ENCODE measurements at regions not wholly inside any gene's neighbourhood (a gene's known extent, or its start where the extent isn't known, plus 50 kb on each side); places are given as distances from the start of the nearest gene placed in this dataset.

- DNase-seq (ENCODE audit: low read depth): no peak
These were observed 201.1 kb upstream of the ADAMTS9 start for GRCh38 chr3:64888840-64889392.

GRCh38 chr3:64888165-64888564 lies 200.4 kb upstream of the ADAMTS9 start:
- no peak for DNase-seq (ENCODE audit: low read depth)

- DNase-seq (ENCODE audit: low read depth): no peak
These were observed 197.3 kb upstream of the ADAMTS9 start for GRCh38 chr3:64885055-64885454.

GRCh38 chr3:64884536-64884935 lies 196.7 kb upstream of the ADAMTS9 start:
- no peak for DNase-seq (ENCODE audit: low read depth)

GRCh38 chr3:64880916-64881315 lies 193.1 kb upstream of the ADAMTS9 start:
- peak; percentile 3 for DNase-seq (ENCODE audit: low read depth)

- DNase-seq (ENCODE audit: low read depth): peak; percentile 6
These were observed 190.6 kb upstream of the ADAMTS9 start for GRCh38 chr3:64878362-64878761.

- peak; percentile 13 for DNase-seq (ENCODE audit: low read depth)
These were observed 185.6 kb upstream of the ADAMTS9 start for GRCh38 chr3:64873400-64873799.

GRCh38 chr3:64872345-64872744 lies 184.5 kb upstream of the ADAMTS9 start:
- DNase-seq (ENCODE audit: low read depth): no peak

GRCh38 chr3:64871834-64872249 lies 184.0 kb upstream of the ADAMTS9 start:
- DNase-seq (ENCODE audit: low read depth): no peak

GRCh38 chr3:64870876-64871646 lies 183.3 kb upstream of the ADAMTS9 start:
- no peak for DNase-seq (ENCODE audit: low read depth)

GRCh38 chr3:64867224-64867623 lies 179.4 kb upstream of the ADAMTS9 start:
- DNase-seq (ENCODE audit: low read depth): no peak

- DNase-seq (ENCODE audit: low read depth): no peak
These were observed 178.2 kb upstream of the ADAMTS9 start for GRCh38 chr3:64865839-64866570.

GRCh38 chr3:64863226-64864212 lies 175.7 kb upstream of the ADAMTS9 start:
- no peak for DNase-seq (ENCODE audit: low read depth)

GRCh38 chr3:64861684-64862083 lies 173.9 kb upstream of the ADAMTS9 start:
- DNase-seq (ENCODE audit: low read depth): no peak

- DNase-seq (ENCODE audit: low read depth): no peak
These were observed 172.7 kb upstream of the ADAMTS9 start for GRCh38 chr3:64860536-64860870.

- DNase-seq (ENCODE audit: low read depth): peak; percentile 33
These were observed 172.1 kb upstream of the ADAMTS9 start for GRCh38 chr3:64859625-64860535.

GRCh38 chr3:64856977-64857516 lies 169.2 kb upstream of the ADAMTS9 start:
- DNase-seq (ENCODE audit: low read depth): no peak

- DNase-seq (ENCODE audit: low read depth): no peak
These were observed 168.3 kb upstream of the ADAMTS9 start for GRCh38 chr3:64856106-64856505.

- DNase-seq (ENCODE audit: low read depth): no peak
These were observed 165.7 kb upstream of the ADAMTS9 start for GRCh38 chr3:64853456-64853855.

GRCh38 chr3:64852738-64853137 lies 164.9 kb upstream of the ADAMTS9 start:
- no peak for DNase-seq (ENCODE audit: low read depth)

Data from M059J (cell line).